ENCODE measurements at regions not wholly inside any gene's neighbourhood (a gene's known extent, or its start where the extent isn't known, plus 50 kb on each side); places are given as distances from the start of the nearest gene placed in this dataset.

GRCh38 chr1:68916221-68916902, 419.5 kb upstream of the DEPDC1 start:
- no peak for TF ChIP-seq CTCF (IDR thresholded peaks at IDR 0.05)
- no peak for TF ChIP-seq POLR2A (IDR thresholded peaks at IDR 0.05)
- TF ChIP-seq POLR2AphosphoS5 (IDR thresholded peaks at IDR 0.05): no peak
- no peak for TF ChIP-seq EP300 (IDR thresholded peaks at IDR 0.05)

Measured in sigmoid colon (tissue), 4 donors.